Transverse colon (tissue), 4 donors: ENCODE measurements at regions not wholly inside any gene's neighbourhood (a gene's known extent, or its start where the extent isn't known, plus 50 kb on each side); places are given as distances from the start of the nearest gene placed in this dataset.

Experiments
- DNase-seq: peaks from one replicate; pipeline ENCODE4 v3.0.0-alpha.2; 2019
- H3K27ac ChIP-seq, 4 donors: fragments of 200-600 bp; sonication (generic); 2 replicates each; pipeline ENCODE4 v1.5.1; 2016 to 2018; ENCODE audit warnings: inconsistent platforms in 4 of 4
- H3K27me3 ChIP-seq: fragments of 200-600 bp; sonication (generic); 2 replicates; pipeline ENCODE4 v1.5.1; 2017; ENCODE audit warnings: inconsistent platforms
- H3K36me3 ChIP-seq, 4 donors: fragments of 200-600 bp; sonication (generic); 2 replicates each; pipeline ENCODE4 v1.5.1; 2017 to 2019; ENCODE audit warnings: inconsistent platforms in 4 of 4
- H3K4me1 ChIP-seq, 4 donors: fragments of 200-600 bp; sonication (generic); 2 replicates each; pipeline ENCODE4 v1.5.1; 2017 to 2020; ENCODE audit warnings: inconsistent platforms in 4 of 4
- H3K4me3 ChIP-seq, 4 donors: fragments of 200-600 bp; sonication (generic); 1 replicate in 1 of 4; 2 replicates in 3 of 4; pipeline versions ENCODE4 v1.5.1 to v1.6.1; 2017 to 2019; ENCODE audit warnings: inconsistent platforms in 4 of 4
- H3K9me3 ChIP-seq, 2 donors: fragments of 200-600 bp; sonication (generic); 2 replicates each; pipeline ENCODE4 v1.5.1; 2017 to 2019; ENCODE audit warnings: inconsistent platforms in 2 of 2
- CTCF ChIP-seq, 5 experiments: fragments of 200-600 bp in 3 of 5; fragments of 450-650 bp in 2 of 5; sonication (generic) in 3 of 5; IDR thresholded peaks; 1 replicate in 2 of 5; 2 replicates in 3 of 5; pipeline ENCODE4 v1.5.1; 2016 to 2017; ENCODE audit warnings: antibody characterized with exemption in 5 of 5, inconsistent platforms in 3 of 5, mild to moderate bottlenecking in 2 of 5, moderate library complexity in 1 of 5
- EP300 ChIP-seq: sonication (generic); formaldehyde crosslinking; IDR thresholded peaks from one replicate; pipeline ENCODE4 v1.6.1; 2017; ENCODE audit warnings: antibody characterized with exemption, low read depth
- POLR2A ChIP-seq: fragments of 450-650 bp; IDR thresholded peaks from one replicate; pipeline ENCODE4 v1.6.1; 2016; ENCODE audit warnings: antibody characterized with exemption, mild to moderate bottlenecking, moderate library complexity
- POLR2AphosphoS5 ChIP-seq, 3 donors: sonication (generic); formaldehyde crosslinking; IDR thresholded peaks; one replicate each; pipeline ENCODE4 v1.6.1; 2016; ENCODE audit warnings: antibody characterized with exemption in 3 of 3
- WGBS, 2 donors: methylation state at CpG; one replicate each; pipeline ENCODE4 v1.1.5; 2018; ENCODE audit warnings: low coverage in 1 of 2; 5-methylcytosine and 5-hydroxymethylcytosine counted together
- in situ Hi-C, 4 donors: fragments of 200-750 bp; cut with MboI; loops; one replicate each; pipeline versions ENCODE4 v1.15.0 to v1.15.1; 2017; ENCODE audit warnings: low sequenced_read_pairs in 3 of 4, low pct_ligation_motif_present in 1 of 4, low pct_unique_long_range_greater_than_20kb in 1 of 4
- intact Hi-C: fragments of 100-400 bp; cut with DNase I; formaldehyde crosslinking; loops from one replicate; pipeline ENCODE4 v1.15.1; 2023; ENCODE audit warnings: low total_unique reads

- H3K4me1 ChIP-seq = no peaks in the 10 kb centered on the region
- H3K36me3 ChIP-seq = no peaks in the 10 kb centered on the region
- TF ChIP-seq CTCF (IDR thresholded peaks at IDR 0.05) (no peak), EP300 (no peak), POLR2A (no peak), POLR2AphosphoS5 (IDR thresholded peaks at IDR 0.05) (no peak)
- WGBS, 2 donors = 87 to 88% methylated on average over 4 of the region's 4 CpGs
- in situ Hi-C loops (no loop called here), intact Hi-C loops (no loop called here)
- H3K27ac ChIP-seq = no peak overlapping the region
- H3K27me3 ChIP-seq = no peaks in the 10 kb centered on the region
- no peaks in the 10 kb centered on the region for H3K9me3 ChIP-seq
- H3K4me3 ChIP-seq = no peak overlapping the region
- no peak for DNase-seq
Measured at GRCh38 chr17:13365331-13365730, 236.4 kb downstream of the HS3ST3A1 start.

GRCh38 chr17:13363771-13364170, 238.0 kb downstream of the HS3ST3A1 start:
- TF ChIP-seq POLR2AphosphoS5 (IDR thresholded peaks at IDR 0.05) = no peak
- no peak for TF ChIP-seq EP300
- no peak for TF ChIP-seq CTCF (IDR thresholded peaks at IDR 0.05)
- TF ChIP-seq POLR2A = no peak
- 63 to 76% methylated on average over 1 of the region's 1 CpG for WGBS, 2 donors
- in situ Hi-C loops = no loop called here

GRCh38 chr17:13362341-13363122, 239.2 kb downstream of the HS3ST3A1 start:
- Histone ChIP-seq H3K27me3 (no peaks in the 10 kb centered on the region), H3K4me3 (no peak overlapping the region), H3K27ac (no peak overlapping the region), H3K4me1 (no peaks in the 10 kb centered on the region), H3K9me3 (no peaks in the 10 kb centered on the region), H3K36me3 (no peaks in the 10 kb centered on the region)
- DNase-seq = no peak
- WGBS, 2 donors = 62 to 71% methylated on average over 4 to 9 of the region's 9 CpGs
- no peak for TF ChIP-seq CTCF (IDR thresholded peaks at IDR 0.05)
- no peak for TF ChIP-seq EP300
- TF ChIP-seq POLR2A = no peak
- no peak for TF ChIP-seq POLR2AphosphoS5 (IDR thresholded peaks at IDR 0.05)
- intact Hi-C loops (no loop called here), in situ Hi-C loops (no loop called here)

More at GRCh38 chr17:13363771-13364170, 238.0 kb downstream of the HS3ST3A1 start:
- H3K4me3 ChIP-seq = no peak overlapping the region
- H3K4me1 ChIP-seq = no peaks in the 10 kb centered on the region
- no peaks in the 10 kb centered on the region for H3K36me3 ChIP-seq
- no peaks in the 10 kb centered on the region for H3K9me3 ChIP-seq
- DNase-seq = no peak
- intact Hi-C loops = no loop called here
- no peak overlapping the region for H3K27ac ChIP-seq
- no peaks in the 10 kb centered on the region for H3K27me3 ChIP-seq

- Histone ChIP-seq H3K4me1 (no peaks in the 10 kb centered on the region), H3K4me3 (no peak overlapping the region), H3K36me3 (no peaks in the 10 kb centered on the region), H3K27ac (no peak overlapping the region), H3K9me3 (no peaks in the 10 kb centered on the region), H3K27me3 (no peaks in the 10 kb centered on the region)
- 76 to 81% methylated on average over 5 of the region's 5 CpGs for WGBS, 2 donors
- no peak for TF ChIP-seq POLR2A
- TF ChIP-seq POLR2AphosphoS5 (IDR thresholded peaks at IDR 0.05) = no peak
- no peak for TF ChIP-seq EP300
- no peak for TF ChIP-seq CTCF (IDR thresholded peaks at IDR 0.05)
- intact Hi-C loops (no loop called here), in situ Hi-C loops (no loop called here)
- DNase-seq = no peak
Measured at GRCh38 chr17:13359774-13360173, 242.0 kb downstream of the HS3ST3A1 start.
